IMR-90 (cell line): ENCODE measurements at regions not wholly inside any gene's neighbourhood (a gene's known extent, or its start where the extent isn't known, plus 50 kb on each side); places are given as distances from the start of the nearest gene placed in this dataset.

Source experiments
- TF ChIP-seq, protein P1 (sequence below): conservative IDR thresholded peaks from 2 replicates; pipeline ENCODE4 v1.5.1; 2012; ENCODE audit warnings: mild to moderate bottlenecking, low read depth, low read length, improper control_type of control experiment
- TF ChIP-seq, protein P2 (sequence below): fragments of 150-350 bp; IDR thresholded peaks from 2 replicates; pipeline ENCODE4 v1.6.1; 2016; ENCODE audit warnings: low read depth, mild to moderate bottlenecking, low read length, moderate library complexity, borderline replicate concordance

DNA sequence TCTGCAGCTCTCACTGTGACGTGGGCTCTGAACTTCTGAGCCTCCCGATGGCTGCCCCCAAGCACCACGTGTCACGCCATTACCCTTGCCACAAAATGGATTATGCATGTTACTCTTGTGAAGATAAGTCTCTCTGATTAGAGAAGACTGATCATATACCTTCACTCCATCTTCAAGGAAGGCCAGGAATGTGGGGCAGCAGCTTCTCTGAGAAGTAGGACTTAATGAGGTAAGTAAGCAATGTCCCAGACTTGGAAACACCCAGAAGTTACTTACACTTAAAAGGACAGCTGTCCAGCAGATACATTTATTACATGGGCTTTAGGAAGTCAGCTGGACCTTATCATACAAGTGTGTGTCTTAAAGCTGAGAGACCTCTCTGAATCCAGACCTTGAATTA, 155.0 kb downstream of the FGF1 start:
- TF ChIP-seq, protein P1, sequence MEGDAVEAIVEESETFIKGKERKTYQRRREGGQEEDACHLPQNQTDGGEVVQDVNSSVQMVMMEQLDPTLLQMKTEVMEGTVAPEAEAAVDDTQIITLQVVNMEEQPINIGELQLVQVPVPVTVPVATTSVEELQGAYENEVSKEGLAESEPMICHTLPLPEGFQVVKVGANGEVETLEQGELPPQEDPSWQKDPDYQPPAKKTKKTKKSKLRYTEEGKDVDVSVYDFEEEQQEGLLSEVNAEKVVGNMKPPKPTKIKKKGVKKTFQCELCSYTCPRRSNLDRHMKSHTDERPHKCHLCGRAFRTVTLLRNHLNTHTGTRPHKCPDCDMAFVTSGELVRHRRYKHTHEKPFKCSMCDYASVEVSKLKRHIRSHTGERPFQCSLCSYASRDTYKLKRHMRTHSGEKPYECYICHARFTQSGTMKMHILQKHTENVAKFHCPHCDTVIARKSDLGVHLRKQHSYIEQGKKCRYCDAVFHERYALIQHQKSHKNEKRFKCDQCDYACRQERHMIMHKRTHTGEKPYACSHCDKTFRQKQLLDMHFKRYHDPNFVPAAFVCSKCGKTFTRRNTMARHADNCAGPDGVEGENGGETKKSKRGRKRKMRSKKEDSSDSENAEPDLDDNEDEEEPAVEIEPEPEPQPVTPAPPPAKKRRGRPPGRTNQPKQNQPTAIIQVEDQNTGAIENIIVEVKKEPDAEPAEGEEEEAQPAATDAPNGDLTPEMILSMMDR = no peak
- TF ChIP-seq, protein P2, sequence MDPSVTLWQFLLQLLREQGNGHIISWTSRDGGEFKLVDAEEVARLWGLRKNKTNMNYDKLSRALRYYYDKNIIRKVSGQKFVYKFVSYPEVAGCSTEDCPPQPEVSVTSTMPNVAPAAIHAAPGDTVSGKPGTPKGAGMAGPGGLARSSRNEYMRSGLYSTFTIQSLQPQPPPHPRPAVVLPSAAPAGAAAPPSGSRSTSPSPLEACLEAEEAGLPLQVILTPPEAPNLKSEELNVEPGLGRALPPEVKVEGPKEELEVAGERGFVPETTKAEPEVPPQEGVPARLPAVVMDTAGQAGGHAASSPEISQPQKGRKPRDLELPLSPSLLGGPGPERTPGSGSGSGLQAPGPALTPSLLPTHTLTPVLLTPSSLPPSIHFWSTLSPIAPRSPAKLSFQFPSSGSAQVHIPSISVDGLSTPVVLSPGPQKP = no peak
